ENCODE measurements at regions not wholly inside any gene's neighbourhood (a gene's known extent, or its start where the extent isn't known, plus 50 kb on each side); places are given as distances from the start of the nearest gene placed in this dataset.

DNA sequence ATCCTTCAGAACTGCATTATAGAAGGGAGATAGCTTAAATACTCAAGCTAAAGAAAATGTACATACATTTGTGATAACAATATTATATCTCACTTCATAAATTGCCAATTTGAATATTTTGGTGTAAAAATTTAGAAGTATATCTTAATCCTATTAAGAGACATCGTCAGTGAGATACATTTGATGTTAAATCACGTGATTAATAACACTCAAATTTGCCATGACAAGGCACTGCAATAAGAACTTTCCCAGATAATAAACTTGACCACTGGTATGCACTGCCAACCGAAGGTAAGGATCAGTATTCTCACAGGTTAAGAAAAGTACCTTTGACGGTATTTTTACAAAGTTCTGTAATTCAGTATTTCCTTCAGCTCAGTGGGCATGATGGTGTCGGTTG is 764.7 kb upstream of the FRG1 start:
- no peak overlapping the region for H3K4me3 ChIP-seq (ENCODE audit: low read depth, low read length)
- TF ChIP-seq, protein P1, sequence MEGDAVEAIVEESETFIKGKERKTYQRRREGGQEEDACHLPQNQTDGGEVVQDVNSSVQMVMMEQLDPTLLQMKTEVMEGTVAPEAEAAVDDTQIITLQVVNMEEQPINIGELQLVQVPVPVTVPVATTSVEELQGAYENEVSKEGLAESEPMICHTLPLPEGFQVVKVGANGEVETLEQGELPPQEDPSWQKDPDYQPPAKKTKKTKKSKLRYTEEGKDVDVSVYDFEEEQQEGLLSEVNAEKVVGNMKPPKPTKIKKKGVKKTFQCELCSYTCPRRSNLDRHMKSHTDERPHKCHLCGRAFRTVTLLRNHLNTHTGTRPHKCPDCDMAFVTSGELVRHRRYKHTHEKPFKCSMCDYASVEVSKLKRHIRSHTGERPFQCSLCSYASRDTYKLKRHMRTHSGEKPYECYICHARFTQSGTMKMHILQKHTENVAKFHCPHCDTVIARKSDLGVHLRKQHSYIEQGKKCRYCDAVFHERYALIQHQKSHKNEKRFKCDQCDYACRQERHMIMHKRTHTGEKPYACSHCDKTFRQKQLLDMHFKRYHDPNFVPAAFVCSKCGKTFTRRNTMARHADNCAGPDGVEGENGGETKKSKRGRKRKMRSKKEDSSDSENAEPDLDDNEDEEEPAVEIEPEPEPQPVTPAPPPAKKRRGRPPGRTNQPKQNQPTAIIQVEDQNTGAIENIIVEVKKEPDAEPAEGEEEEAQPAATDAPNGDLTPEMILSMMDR (IDR thresholded peaks at IDR 0.05; ENCODE audit: borderline replicate concordance, insufficient read depth, low read depth, low read length), result no peak

DNA sequence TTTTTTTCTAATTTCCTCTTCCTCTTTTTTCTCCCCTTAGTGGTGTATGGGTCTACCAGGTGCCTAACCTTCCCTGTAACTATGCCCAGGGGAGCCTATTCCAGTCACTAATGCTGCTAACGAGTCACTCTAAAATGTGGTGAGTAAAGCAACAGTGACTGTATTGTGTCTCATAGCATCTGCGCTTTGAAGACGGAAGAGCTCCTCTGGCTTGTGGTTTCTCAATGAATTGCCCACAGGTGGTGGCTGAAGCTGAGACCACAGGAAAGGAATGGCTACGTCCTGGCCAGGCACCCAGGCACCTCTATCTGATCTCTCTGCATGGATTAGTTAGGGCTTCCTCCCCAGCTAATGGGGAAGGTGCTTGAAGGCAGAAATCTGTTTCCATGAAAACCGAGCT is 763.5 kb upstream of the FRG1 start:
- no peak overlapping the region for H3K4me3 ChIP-seq (ENCODE audit: low read depth, low read length)
- TF ChIP-seq, protein P1 (IDR thresholded peaks at IDR 0.05; ENCODE audit: borderline replicate concordance, insufficient read depth, low read depth, low read length), result no peak

DNA sequence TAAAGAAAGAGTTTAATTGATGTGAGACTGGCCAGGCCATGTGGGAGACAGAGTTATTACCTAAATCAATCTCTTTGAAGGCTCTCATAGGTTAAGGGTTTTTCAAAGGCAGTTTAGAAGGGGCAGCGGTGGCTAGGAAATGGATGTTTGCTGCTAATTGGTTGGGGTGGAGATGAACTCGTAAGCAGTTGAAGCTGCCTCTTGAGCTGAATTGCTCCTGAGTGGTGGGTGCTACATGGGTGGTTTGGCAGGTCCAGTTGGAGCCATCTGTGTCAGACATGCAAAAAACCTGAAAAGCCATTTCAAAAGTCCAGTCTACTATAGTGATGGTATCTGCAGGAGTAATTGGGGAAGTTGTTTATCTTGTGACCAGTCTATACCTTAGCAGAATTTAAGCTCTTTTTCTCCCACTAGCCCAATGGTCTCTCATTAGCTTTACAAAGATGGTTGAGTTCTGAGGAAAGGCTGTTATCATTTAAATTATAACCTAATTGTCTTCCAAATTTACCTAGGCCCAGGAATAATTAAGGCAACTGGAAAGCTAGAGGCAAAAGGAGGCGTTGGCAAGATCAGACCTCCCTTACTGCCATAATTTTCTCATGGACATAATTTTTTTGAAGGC is 762.4 kb upstream of the FRG1 start:
- TF ChIP-seq, protein P1 (IDR thresholded peaks at IDR 0.05; ENCODE audit: borderline replicate concordance, insufficient read depth, low read depth, low read length), result no peak
- no peak overlapping the region for H3K4me3 ChIP-seq (ENCODE audit: low read depth, low read length)

DNA sequence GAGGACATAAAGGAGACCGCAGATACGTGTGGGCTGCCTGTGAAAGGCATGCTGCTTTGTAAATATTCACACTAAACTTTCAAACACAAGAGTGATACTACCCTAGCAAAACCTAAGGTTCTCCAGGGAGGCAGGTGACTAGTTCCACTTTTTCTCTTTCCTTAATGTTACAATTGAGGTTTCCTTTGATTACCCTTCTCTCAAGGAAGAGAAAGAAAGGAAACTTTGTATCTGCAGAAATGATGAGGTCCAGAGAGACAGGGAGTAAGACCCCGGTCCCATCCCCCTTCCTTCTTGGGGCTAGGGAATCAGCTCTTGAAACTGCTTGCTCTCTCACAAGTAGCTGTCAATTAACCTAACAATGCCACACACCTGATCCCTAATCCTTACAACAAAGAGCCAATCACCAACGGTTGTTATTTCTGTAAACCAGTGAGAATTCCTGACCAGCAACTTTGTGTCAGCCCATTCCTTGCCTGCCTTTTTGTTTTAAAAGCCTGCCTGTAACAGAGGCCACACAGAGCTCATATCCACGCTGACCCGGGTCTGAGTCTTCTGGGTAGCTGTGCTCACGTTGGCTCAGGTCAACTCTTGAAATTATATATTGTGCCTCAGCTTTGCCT is 754.8 kb upstream of the FRG1 start:
- TF ChIP-seq, protein P1 (IDR thresholded peaks at IDR 0.05; ENCODE audit: borderline replicate concordance, insufficient read depth, low read depth, low read length), result no peak
- no peak overlapping the region for H3K4me3 ChIP-seq (ENCODE audit: low read depth, low read length)

DNA sequence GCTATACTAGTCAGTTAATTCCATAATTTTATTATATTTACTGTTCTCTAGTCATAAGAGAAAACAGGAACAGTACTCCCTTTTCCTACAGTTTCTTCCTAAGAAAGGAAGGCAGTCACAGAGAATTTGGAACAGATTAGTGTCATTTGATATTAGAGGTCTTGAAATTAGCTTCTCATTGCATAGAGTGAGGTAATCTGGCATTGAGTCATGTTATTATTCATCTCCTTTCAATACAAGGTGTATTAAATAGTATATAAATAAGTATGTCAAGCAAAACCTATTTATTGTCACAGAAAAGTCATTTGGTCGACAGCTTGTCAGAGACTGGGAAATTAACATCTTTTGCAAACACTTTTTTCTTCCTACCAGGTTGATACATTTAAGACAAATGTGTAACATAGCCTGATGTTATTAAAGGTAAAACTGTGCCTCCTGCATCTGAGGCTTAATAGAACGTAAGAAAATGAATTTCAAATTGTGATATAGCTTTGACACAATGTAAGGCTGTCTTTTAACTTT is 753.1 kb upstream of the FRG1 start:
- no peak overlapping the region for H3K4me3 ChIP-seq (ENCODE audit: low read depth, low read length)
- TF ChIP-seq, protein P1 (IDR thresholded peaks at IDR 0.05; ENCODE audit: borderline replicate concordance, insufficient read depth, low read depth, low read length), result no peak

DNA sequence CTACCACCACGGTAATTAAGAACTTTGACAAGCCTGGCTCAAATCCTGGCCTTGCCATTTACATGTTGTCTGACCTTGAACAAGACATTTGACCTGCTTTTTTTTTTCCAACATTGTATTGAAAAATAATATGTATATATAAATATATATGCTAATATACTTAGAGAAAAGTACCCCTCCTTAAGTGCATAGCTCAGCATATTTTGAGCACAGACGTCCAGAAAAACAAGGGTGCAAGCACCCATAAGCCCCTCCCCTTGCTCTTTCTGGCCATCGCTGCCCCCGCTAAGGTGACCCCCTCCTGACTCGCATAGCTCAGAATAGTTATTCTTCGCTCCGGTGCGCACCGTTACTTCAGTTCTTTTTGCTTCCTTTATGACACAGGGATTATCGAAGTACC is 742.0 kb upstream of the FRG1 start:
- TF ChIP-seq, protein P1 (IDR thresholded peaks at IDR 0.05; ENCODE audit: borderline replicate concordance, insufficient read depth, low read depth, low read length), result no peak

DNA sequence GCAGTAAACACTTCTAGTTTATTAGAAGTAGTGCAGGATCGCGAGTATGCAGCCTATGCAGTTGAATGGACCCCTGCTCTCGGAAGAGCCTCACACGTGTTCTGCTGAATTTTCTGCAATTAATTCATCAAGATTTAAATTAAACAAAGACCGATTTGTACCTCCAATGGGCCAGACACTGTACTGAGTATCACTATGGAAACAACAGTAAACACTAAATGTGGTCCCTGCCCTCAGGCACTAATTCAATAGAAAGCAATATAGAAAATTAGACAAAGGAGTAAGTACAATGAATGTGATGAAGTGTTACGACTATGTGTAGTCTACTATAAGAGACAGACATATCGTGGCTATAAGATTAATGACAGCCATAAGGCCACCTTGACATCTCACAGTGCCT is 740.3 kb upstream of the FRG1 start:
- TF ChIP-seq, protein P1 (IDR thresholded peaks at IDR 0.05; ENCODE audit: borderline replicate concordance, insufficient read depth, low read depth, low read length), result no peak
- H3K4me3 ChIP-seq (ENCODE audit: low read depth, low read length), result no peak overlapping the region

More for the DNA sequence above, 742.0 kb upstream of the FRG1 start:
- H3K4me3 ChIP-seq (ENCODE audit: low read depth, low read length), result no peak overlapping the region

All from GM12875 (cell line).